ENCODE measurements at regions not wholly inside any gene's neighbourhood (a gene's known extent, or its start where the extent isn't known, plus 50 kb on each side); places are given as distances from the start of the nearest gene placed in this dataset.

DNA sequence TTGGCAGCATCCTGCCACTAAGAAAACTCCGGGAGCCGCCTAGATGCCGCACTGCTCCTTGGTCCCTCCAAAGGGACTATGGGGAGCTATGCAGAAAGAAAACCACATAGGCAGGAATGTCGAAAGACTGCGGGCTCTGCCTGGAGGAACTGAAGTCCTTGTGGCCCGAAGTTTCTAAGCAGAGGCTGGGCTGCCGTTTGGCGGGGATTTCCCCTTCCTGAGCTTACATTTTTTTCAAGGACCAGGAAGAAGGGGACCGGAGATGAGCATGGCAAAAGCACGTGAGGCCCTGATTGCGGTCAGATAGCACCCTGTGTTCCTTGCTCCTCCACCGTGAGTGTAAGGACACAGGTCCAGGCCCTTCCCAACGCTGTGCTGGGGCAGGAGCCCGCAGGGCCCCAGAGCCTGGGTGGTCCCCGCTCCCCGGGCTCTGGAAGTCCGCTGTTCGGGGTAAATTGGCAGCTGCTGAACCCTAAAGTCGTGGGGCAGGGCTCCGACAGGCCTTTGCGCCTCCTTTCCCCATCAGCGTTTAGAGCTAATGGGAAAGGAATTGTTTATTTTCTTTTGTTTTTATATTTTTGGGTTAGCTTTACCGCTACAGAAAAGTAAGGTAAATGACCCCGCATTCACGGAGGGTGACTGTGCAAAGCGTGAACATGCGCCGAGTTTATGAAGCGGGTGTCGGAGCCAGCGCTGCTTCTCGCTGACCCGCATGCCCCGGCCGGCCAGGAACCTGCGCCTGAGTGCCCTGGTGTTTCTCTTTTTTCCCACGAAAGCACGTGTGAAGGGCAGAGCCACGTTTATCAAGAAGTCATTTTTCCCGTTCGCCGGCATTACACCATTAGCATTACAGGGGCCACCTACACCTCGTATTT, 356.5 kb upstream of the ZNF32 start:
- TF ChIP-seq EP300 (IDR thresholded peaks at IDR 0.05) = no peak
- no peak for TF ChIP-seq POLR2A (IDR thresholded peaks at IDR 0.05)

Measured in gastroesophageal sphincter (tissue), 2 donors.